Naive thymus-derived CD8-positive, alpha-beta T cell (primary cell): ENCODE measurements at regions not wholly inside any gene's neighbourhood (a gene's known extent, or its start where the extent isn't known, plus 50 kb on each side); places are given as distances from the start of the nearest gene placed in this dataset.
"Not testable (repeated sequence)": the region's sequence is repeated elsewhere in the genome, so short reads cannot be mapped to it uniquely, and the experiment has no call there.

ENCODE experiments used
- ATAC-seq, 2 donors: fragments of 150-1000 bp; cut with Tn5 transposase in 1 of 2; sonication (Bioruptor Pico), chemical (Tn5 transposase) in 1 of 2; 1 replicate in 1 of 2; 2 replicates in 1 of 2; pipeline ENCODE4 v1.10.0; 2021; ENCODE audit warnings: mild to moderate bottlenecking in 2 of 2, moderate library complexity in 2 of 2
- POLR2A ChIA-PET: fragments of 350-600 bp; sonication (Branson Sonifier 250); formaldehyde crosslinking; loops from one replicate; lab custom pipeline; 2021; ENCODE audit warnings: antibody characterized with exemption; lab: Charles Lee
- DNase-seq, 10 donors: peaks; one replicate each; pipeline versions ENCODE4 v3.0.0 to v3.0.0-alpha.2; 2020 to 2022
- H3K27ac Mint-ChIP-seq, 10 donors: one replicate each; pipeline ENCODE4 v1.8.0; 2020 to 2022; ENCODE audit warnings: mild to moderate bottlenecking in 10 of 10, mixed read lengths in 10 of 10, moderate library complexity in 4 of 10, inconsistent platforms in 1 of 10
- H3K27me3 Mint-ChIP-seq, 5 donors: one replicate each; pipeline ENCODE4 v1.8.0; 2021 to 2022; ENCODE audit warnings: mixed read lengths in 5 of 5
- H3K36me3 Mint-ChIP-seq, 3 donors: one replicate each; pipeline ENCODE4 v1.8.0; 2020 to 2022; ENCODE audit warnings: mixed read lengths in 3 of 3, mild to moderate bottlenecking in 2 of 3, inconsistent platforms in 1 of 3
- H3K4me1 Mint-ChIP-seq, 4 donors: one replicate each; pipeline ENCODE4 v1.8.0; 2021 to 2022; ENCODE audit warnings: mixed read lengths in 4 of 4
- H3K4me3 Mint-ChIP-seq, 10 donors: one replicate each; pipeline ENCODE4 v1.8.0; 2020 to 2022; ENCODE audit warnings: mild to moderate bottlenecking in 10 of 10, mixed read lengths in 10 of 10, moderate library complexity in 6 of 10, inconsistent platforms in 1 of 10
- H3K9me3 Mint-ChIP-seq, 9 donors: one replicate each; pipeline ENCODE4 v1.8.0; 2020 to 2022; ENCODE audit warnings: mixed read lengths in 9 of 9, mild to moderate bottlenecking in 3 of 9, inconsistent platforms in 1 of 9, moderate library complexity in 1 of 9

GRCh38 chr10:33861016-33861704, 526.7 kb upstream of the NRP1 start:
- Mint-ChIP-seq H3K9me3 (peaks cover 0 to 2% (median 0%) of the 10 kb centered on the region in 9 donors), H3K4me1 (no peaks in the 10 kb centered on the region), H3K27ac (no peak overlapping the region), H3K4me3 (no peak overlapping the region), H3K27me3 (peaks cover 3 to 22% (median 4%) of the 10 kb centered on the region in 5 donors), H3K36me3 (no peaks in the 10 kb centered on the region)
- DNase-seq = no peak
- ATAC-seq = no peak
- POLR2A ChIA-PET = no interaction called here

- Mint-ChIP-seq H3K27me3 (peaks cover 2 to 16% (median 5%) of the 10 kb centered on the region in 5 donors), H3K9me3 (peaks cover 0 to 2% (median 0%) of the 10 kb centered on the region in 9 donors), H3K4me1 (no peaks in the 10 kb centered on the region), H3K27ac (no peak overlapping the region), H3K4me3 (no peak overlapping the region), H3K36me3 (no peaks in the 10 kb centered on the region)
- ATAC-seq = no peak
- DNase-seq = no peak
- POLR2A ChIA-PET = no interaction called here
Measured at GRCh38 chr10:33860552-33860951, 526.1 kb upstream of the NRP1 start.

- no peak overlapping the region for H3K4me3 Mint-ChIP-seq
- POLR2A ChIA-PET = no interaction called here
- ATAC-seq (no peak), DNase-seq (no peak)
- no peaks in the 10 kb centered on the region for H3K4me1 Mint-ChIP-seq
- H3K27me3 Mint-ChIP-seq = peaks cover under 1 to 10% (median 3%) of the 10 kb centered on the region in 5 donors
- H3K36me3 Mint-ChIP-seq = no peaks in the 10 kb centered on the region
- H3K27ac Mint-ChIP-seq = no peak overlapping the region
- no peaks in the 10 kb centered on the region for H3K9me3 Mint-ChIP-seq
Measured at GRCh38 chr10:33859319-33860022, 525.0 kb upstream of the NRP1 start.

GRCh38 chr10:33858326-33858725, 523.9 kb upstream of the NRP1 start:
- Mint-ChIP-seq H3K9me3 (peaks cover 0 to 3% (median 0%) of the 10 kb centered on the region in 9 donors), H3K36me3 (no peaks in the 10 kb centered on the region), H3K27me3 (peaks cover 2 to 13% (median 4%) of the 10 kb centered on the region in 5 donors), H3K4me3 (no peak overlapping the region), H3K27ac (no peak overlapping the region), H3K4me1 (no peaks in the 10 kb centered on the region)
- POLR2A ChIA-PET = no interaction called here
- DNase-seq (no peak), ATAC-seq (no peak)

GRCh38 chr10:33853221-33853620, 518.8 kb upstream of the NRP1 start:
- DNase-seq, H3K36me3 Mint-ChIP-seq, H3K27ac Mint-ChIP-seq, H3K4me1 Mint-ChIP-seq, ATAC-seq, POLR2A ChIA-PET, H3K4me3 Mint-ChIP-seq, H3K9me3 Mint-ChIP-seq: not testable (repeated sequence)
- H3K27me3 Mint-ChIP-seq = peaks cover 5 to 21% (median 8%) of the 10 kb centered on the region in 5 donors

GRCh38 chr10:33843379-33843778, 508.9 kb upstream of the NRP1 start:
- Mint-ChIP-seq H3K27me3 (peaks cover 0 to 5% (median 0%) of the 10 kb centered on the region in 5 donors), H3K4me1 (no peaks in the 10 kb centered on the region), H3K27ac (no peak overlapping the region), H3K36me3 (peaks cover 0 to 5% (median 0%) of the 10 kb centered on the region in 3 donors), H3K4me3 (no peak overlapping the region), H3K9me3 (peaks cover 0 to 33% (median 9%) of the 10 kb centered on the region in 9 donors)
- POLR2A ChIA-PET = interaction anchor here (0.7 kb wide), 1 partner anchor 1794 kb away, joined by 3 read pairs; no protein-coding TSS in a partner anchor
- DNase-seq = no peak
- no peak for ATAC-seq

- Mint-ChIP-seq H3K4me1 (no peaks in the 10 kb centered on the region), H3K4me3 (no peak overlapping the region), H3K27ac (no peak overlapping the region), H3K27me3 (peaks cover 0 to 7% (median 1%) of the 10 kb centered on the region in 5 donors), H3K36me3 (peaks cover 0 to 5% (median 0%) of the 10 kb centered on the region in 3 donors), H3K9me3 (peaks cover 0 to 33% (median 9%) of the 10 kb centered on the region in 9 donors)
- ATAC-seq = no peak
- DNase-seq = no peak
- POLR2A ChIA-PET = no interaction called here
Measured at GRCh38 chr10:33841678-33842077, 507.2 kb upstream of the NRP1 start.

- Mint-ChIP-seq H3K4me1 (no peaks in the 10 kb centered on the region), H3K27me3 (peaks cover 0 to 6% (median 5%) of the 10 kb centered on the region in 5 donors), H3K36me3 (peaks cover 0 to 5% (median 0%) of the 10 kb centered on the region in 3 donors), H3K4me3 (no peak overlapping the region), H3K9me3 (peaks cover 0 to 14% (median 3%) of the 10 kb centered on the region in 9 donors), H3K27ac (no peak overlapping the region)
- POLR2A ChIA-PET = no interaction called here
- no peak for DNase-seq
- ATAC-seq = no peak
Measured at GRCh38 chr10:33838731-33839130, 504.3 kb upstream of the NRP1 start.

- Mint-ChIP-seq H3K4me3 (no peak overlapping the region), H3K27ac (no peak overlapping the region), H3K27me3 (peaks cover 0 to 6% (median 4%) of the 10 kb centered on the region in 5 donors), H3K4me1 (no peaks in the 10 kb centered on the region), H3K36me3 (no peaks in the 10 kb centered on the region), H3K9me3 (peaks cover 0 to 4% (median 0%) of the 10 kb centered on the region in 9 donors)
- POLR2A ChIA-PET = no interaction called here
- ATAC-seq (no peak), DNase-seq (no peak)
Measured at GRCh38 chr10:33837736-33838135, 503.3 kb upstream of the NRP1 start.

- no peak overlapping the region for H3K4me3 Mint-ChIP-seq
- H3K9me3 Mint-ChIP-seq = peaks cover 0 to 4% (median 0%) of the 10 kb centered on the region in 9 donors
- no peaks in the 10 kb centered on the region for H3K4me1 Mint-ChIP-seq
- POLR2A ChIA-PET = no interaction called here
- H3K27me3 Mint-ChIP-seq = peaks cover 0 to 12% (median 4%) of the 10 kb centered on the region in 5 donors
- DNase-seq (no peak), ATAC-seq (no peak)
- no peak overlapping the region for H3K27ac Mint-ChIP-seq
- H3K36me3 Mint-ChIP-seq = no peaks in the 10 kb centered on the region
Measured at GRCh38 chr10:33835556-33835955, 501.1 kb upstream of the NRP1 start.

- Mint-ChIP-seq H3K4me3 (no peak overlapping the region), H3K27me3 (peaks cover 0 to 16% (median 4%) of the 10 kb centered on the region in 5 donors), H3K4me1 (no peaks in the 10 kb centered on the region), H3K9me3 (peaks cover 0 to 6% (median 2%) of the 10 kb centered on the region in 9 donors), H3K36me3 (no peaks in the 10 kb centered on the region), H3K27ac (no peak overlapping the region)
- no peak for DNase-seq
- ATAC-seq = no peak
- POLR2A ChIA-PET = no interaction called here
Measured at GRCh38 chr10:33833566-33833965, 499.1 kb upstream of the NRP1 start.

GRCh38 chr10:33832124-33832787, 497.8 kb upstream of the NRP1 start:
- no peaks in the 10 kb centered on the region for H3K36me3 Mint-ChIP-seq
- ATAC-seq = no peak
- H3K4me3 Mint-ChIP-seq = no peak overlapping the region
- DNase-seq = no peak
- no peak overlapping the region for H3K27ac Mint-ChIP-seq
- H3K27me3 Mint-ChIP-seq = peaks cover 0 to 18% (median 4%) of the 10 kb centered on the region in 5 donors
- H3K9me3 Mint-ChIP-seq = peaks cover 0 to 6% (median 2%) of the 10 kb centered on the region in 9 donors
- no peaks in the 10 kb centered on the region for H3K4me1 Mint-ChIP-seq
- POLR2A ChIA-PET = no interaction called here

GRCh38 chr10:33831591-33831990, 497.1 kb upstream of the NRP1 start:
- POLR2A ChIA-PET = no interaction called here
- Mint-ChIP-seq H3K4me1 (no peaks in the 10 kb centered on the region), H3K9me3 (peaks cover 0 to 10% (median 2%) of the 10 kb centered on the region in 9 donors), H3K27ac (no peak overlapping the region), H3K4me3 (no peak overlapping the region), H3K27me3 (peaks cover 0 to 21% (median 4%) of the 10 kb centered on the region in 5 donors), H3K36me3 (no peaks in the 10 kb centered on the region)
- ATAC-seq (no peak), DNase-seq (no peak)
